Activated CD4-positive, alpha-beta T cell treated with anti-CD3 and anti-CD28 coated beads for 36 hours (primary cell): ENCODE measurements at regions not wholly inside any gene's neighbourhood (a gene's known extent, or its start where the extent isn't known, plus 50 kb on each side); places are given as distances from the start of the nearest gene placed in this dataset.

Experiments used
- ATAC-seq: fragments of 200-7000 bp; cut with Tn5 transposase; one replicate; pipeline ENCODE4 v1.10.0; 2021; ENCODE audit warnings: mild to moderate bottlenecking, moderate library complexity
- CTCF ChIA-PET: fragments of 350-600 bp; sonication (Branson Sonifier 250); formaldehyde crosslinking; loops from one replicate; lab custom pipeline; 2021; ENCODE audit warnings: antibody characterized with exemption; lab: Charles Lee
- POLR2A ChIA-PET: fragments of 350-600 bp; sonication (Branson Sonifier 250); formaldehyde crosslinking; loops from one replicate; lab custom pipeline; 2021; ENCODE audit warnings: antibody characterized with exemption, inconsistent platforms; lab: Charles Lee
- DNase-seq: peaks from one replicate; pipeline ENCODE4 v3.0.0-alpha.2; 2020
- H3K27ac Mint-ChIP-seq: one replicate; pipeline ENCODE4 v1.8.0; 2021; ENCODE audit warnings: mixed read lengths
- H3K27me3 Mint-ChIP-seq: one replicate; pipeline ENCODE4 v1.8.0; 2021; ENCODE audit warnings: mixed read lengths
- H3K36me3 Mint-ChIP-seq: one replicate; pipeline ENCODE4 v1.8.0; 2021; ENCODE audit warnings: low read depth, mixed read lengths
- H3K4me1 Mint-ChIP-seq: one replicate; pipeline ENCODE4 v1.8.0; 2021; ENCODE audit warnings: mixed read lengths
- H3K4me3 Mint-ChIP-seq: one replicate; pipeline ENCODE4 v1.8.0; 2021; ENCODE audit warnings: mild to moderate bottlenecking, moderate library complexity, mixed read lengths
- H3K9me3 Mint-ChIP-seq: one replicate; pipeline ENCODE4 v1.8.0; 2021; ENCODE audit warnings: low read depth, mixed read lengths
- intact Hi-C, 2 experiments: fragments of 100-400 bp; cut with DNase I in 1 of 2; cut with micrococcal nuclease in 1 of 2; formaldehyde crosslinking; loops; one replicate each; pipeline versions ENCODE4 v1.14.2 to v1.15.1; 2022 to 2024; cut with DNase I, micrococcal nuclease

GRCh38 chr2:122525336-122525735 is 769.9 kb downstream of the TSN start:
- ATAC-seq (no peak), DNase-seq (no peak)
- Mint-ChIP-seq H3K4me3 (no peak overlapping the region), H3K27me3 (no peaks in the 10 kb centered on the region), H3K9me3 (no peaks in the 10 kb centered on the region), H3K36me3 (no peaks in the 10 kb centered on the region), H3K27ac (no peak overlapping the region), H3K4me1 (no peaks in the 10 kb centered on the region)
- ChIA-PET POLR2A (no interaction called here), CTCF (no interaction called here)
- intact Hi-C loops: no loop called here

DNA sequence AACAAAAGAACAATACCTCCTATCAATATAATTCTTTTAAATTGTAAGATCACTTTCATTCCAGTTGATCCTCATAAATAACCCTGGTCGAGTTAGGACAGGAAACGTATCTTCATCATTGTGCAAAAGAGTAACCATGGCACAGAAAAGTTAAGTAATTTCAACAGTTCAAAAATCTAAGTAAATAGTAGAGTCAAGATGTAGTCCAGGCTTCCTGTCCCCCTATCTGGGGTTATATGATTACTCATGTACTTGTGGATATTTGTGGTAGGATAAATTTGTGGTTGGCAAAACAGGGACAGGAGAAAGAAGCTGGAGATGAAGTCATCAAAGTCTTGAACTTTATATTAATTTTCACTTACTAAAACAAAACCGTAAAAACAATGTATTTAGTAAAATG is 772.6 kb downstream of the TSN start:
- Mint-ChIP-seq H3K4me1 (no peaks in the 10 kb centered on the region), H3K27ac (no peak overlapping the region), H3K9me3 (no peaks in the 10 kb centered on the region), H3K36me3 (no peaks in the 10 kb centered on the region), H3K4me3 (no peak overlapping the region), H3K27me3 (no peaks in the 10 kb centered on the region)
- no peak for ATAC-seq
- POLR2A ChIA-PET: no interaction called here
- DNase-seq: no peak
- CTCF ChIA-PET: no interaction called here
- intact Hi-C loops: no loop called here

DNA sequence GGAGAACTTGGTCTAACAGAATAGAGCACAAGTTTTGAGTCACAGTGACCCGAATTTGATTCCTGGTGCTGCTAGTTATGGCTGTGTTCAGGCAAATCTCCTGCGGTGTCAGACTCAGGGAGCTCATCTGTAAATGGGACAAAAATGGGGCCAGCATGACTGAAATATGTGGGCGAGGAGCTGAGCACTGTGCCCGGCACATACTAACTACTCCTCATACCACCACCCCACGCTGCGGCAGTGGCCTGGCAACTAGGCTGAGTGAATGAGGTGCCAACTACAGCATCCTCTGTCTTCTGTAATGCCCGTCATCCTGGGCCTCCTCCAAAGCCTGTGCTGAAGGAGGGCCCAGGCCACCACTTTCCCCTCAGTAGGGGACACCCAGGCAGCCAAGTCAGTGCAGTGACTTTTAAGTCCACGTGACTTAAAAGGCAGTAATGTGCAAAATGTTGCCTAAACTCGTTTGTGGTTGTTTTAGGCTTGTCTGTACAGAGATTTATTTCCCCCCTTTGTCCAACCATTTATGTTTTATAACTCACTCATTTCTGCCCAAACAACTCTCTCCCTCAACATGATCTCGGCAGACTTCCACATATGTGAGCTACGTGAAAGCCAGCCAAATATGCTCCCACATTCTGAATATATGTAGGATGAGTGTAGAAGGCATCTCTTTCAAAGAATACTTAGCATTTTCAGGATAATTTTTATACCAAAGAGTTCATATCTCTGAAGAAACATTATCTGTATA is 773.7 kb downstream of the TSN start:
- Mint-ChIP-seq H3K4me1 (no peaks in the 10 kb centered on the region), H3K4me3 (no peak overlapping the region), H3K27me3 (no peaks in the 10 kb centered on the region), H3K36me3 (no peaks in the 10 kb centered on the region), H3K9me3 (no peaks in the 10 kb centered on the region), H3K27ac (no peak overlapping the region)
- POLR2A ChIA-PET: no interaction called here
- intact Hi-C loops: no loop called here
- no peak for ATAC-seq
- CTCF ChIA-PET: no interaction called here
- DNase-seq: no peak

GRCh38 chr2:122530814-122531213 is 775.4 kb downstream of the TSN start:
- H3K27ac Mint-ChIP-seq: no peak overlapping the region
- no peak overlapping the region for H3K4me3 Mint-ChIP-seq
- H3K9me3 Mint-ChIP-seq: peaks cover 3% of the 10 kb centered on the region
- intact Hi-C loops: no loop called here
- ChIA-PET POLR2A (no interaction called here), CTCF (no interaction called here)
- ATAC-seq (no peak), DNase-seq (no peak)
- H3K27me3 Mint-ChIP-seq: no peaks in the 10 kb centered on the region
- no peaks in the 10 kb centered on the region for H3K4me1 Mint-ChIP-seq
- H3K36me3 Mint-ChIP-seq: no peaks in the 10 kb centered on the region

GRCh38 chr2:122531290-122532071 is 776.0 kb downstream of the TSN start:
- peaks cover 3% of the 10 kb centered on the region for H3K9me3 Mint-ChIP-seq
- H3K27me3 Mint-ChIP-seq: no peaks in the 10 kb centered on the region
- CTCF ChIA-PET: interaction anchor here (0.6 kb wide), 1 partner anchor 80 kb away, joined by 5 read pairs; no protein-coding TSS in a partner anchor
- POLR2A ChIA-PET: no interaction called here
- H3K36me3 Mint-ChIP-seq: no peaks in the 10 kb centered on the region
- H3K4me1 Mint-ChIP-seq: no peaks in the 10 kb centered on the region
- DNase-seq: no peak
- ATAC-seq: no peak
- no peak overlapping the region for H3K4me3 Mint-ChIP-seq
- intact Hi-C loops: no loop called here
- no peak overlapping the region for H3K27ac Mint-ChIP-seq

GRCh38 chr2:122532072-122532344 is 776.6 kb downstream of the TSN start:
- Mint-ChIP-seq H3K4me1 (no peaks in the 10 kb centered on the region), H3K27ac (no peak overlapping the region), H3K4me3 (no peak overlapping the region), H3K27me3 (no peaks in the 10 kb centered on the region), H3K9me3 (peaks cover 3% of the 10 kb centered on the region), H3K36me3 (no peaks in the 10 kb centered on the region)
- ChIA-PET POLR2A (no interaction called here), CTCF (no interaction called here)
- DNase-seq: no peak
- no peak for ATAC-seq
- intact Hi-C loops: no loop called here

DNA sequence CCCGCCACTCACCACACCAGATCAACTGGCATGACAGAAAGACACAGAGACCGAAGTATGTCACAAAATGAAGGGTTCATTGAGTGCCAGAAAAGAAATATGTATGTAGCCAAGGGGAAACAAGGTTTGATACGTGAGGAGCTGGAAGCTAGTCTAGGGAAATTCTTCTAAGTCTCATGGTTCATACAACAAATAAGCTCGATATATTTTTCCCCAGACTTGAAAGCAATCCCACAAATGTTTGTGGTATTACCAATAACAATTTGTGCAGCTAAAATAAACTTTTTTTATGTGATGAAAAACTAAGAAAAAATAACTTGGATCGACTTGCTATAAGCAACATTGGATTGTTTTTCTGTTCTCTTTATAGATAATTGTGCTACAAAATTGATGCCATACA is 777.0 kb downstream of the TSN start:
- Mint-ChIP-seq H3K4me3 (no peak overlapping the region), H3K27me3 (no peaks in the 10 kb centered on the region), H3K27ac (no peak overlapping the region), H3K4me1 (no peaks in the 10 kb centered on the region), H3K9me3 (peaks cover 3% of the 10 kb centered on the region), H3K36me3 (no peaks in the 10 kb centered on the region)
- ATAC-seq (no peak), DNase-seq (no peak)
- intact Hi-C loops: no loop called here
- ChIA-PET POLR2A (no interaction called here), CTCF (interaction anchor here (0.6 kb wide), 1 partner anchor 103 kb away, joined by 3 read pairs; no protein-coding TSS in a partner anchor)

DNA sequence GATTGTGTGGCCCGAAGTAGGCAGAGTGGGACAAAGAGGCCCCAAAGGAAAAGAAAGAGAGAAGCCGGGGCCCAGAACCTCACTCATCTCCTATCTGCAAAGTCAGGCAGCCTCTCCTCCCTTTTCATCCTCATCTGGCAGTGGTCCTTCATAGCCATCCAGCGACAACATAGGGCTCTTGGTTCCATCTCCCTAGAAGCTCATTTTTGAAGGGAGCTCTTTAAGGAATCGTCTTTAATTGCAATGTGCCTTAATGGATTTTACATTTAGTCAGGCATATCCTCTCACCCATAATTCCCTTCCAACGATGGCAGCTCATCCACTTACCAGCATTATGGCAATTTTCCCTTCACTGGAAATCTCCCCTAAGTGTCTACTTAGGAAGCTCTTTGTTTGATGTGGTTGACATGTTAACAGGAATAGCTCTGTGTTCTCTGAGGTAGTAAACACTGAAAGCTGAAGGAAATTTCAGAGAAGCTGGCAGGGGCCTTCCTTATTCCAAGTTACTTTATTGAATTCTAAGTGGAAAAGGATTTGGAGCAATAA is 780.6 kb downstream of the TSN start:
- Mint-ChIP-seq H3K27ac (no peak overlapping the region), H3K27me3 (no peaks in the 10 kb centered on the region), H3K9me3 (peaks cover 3% of the 10 kb centered on the region), H3K4me1 (no peaks in the 10 kb centered on the region), H3K36me3 (no peaks in the 10 kb centered on the region), H3K4me3 (no peak overlapping the region)
- intact Hi-C loops: no loop called here
- ATAC-seq (no peak), DNase-seq (no peak)
- ChIA-PET POLR2A (no interaction called here), CTCF (interaction anchor here (0.6 kb wide), 1 partner anchor 129 kb away, joined by 3 read pairs; no protein-coding TSS in a partner anchor)

DNA sequence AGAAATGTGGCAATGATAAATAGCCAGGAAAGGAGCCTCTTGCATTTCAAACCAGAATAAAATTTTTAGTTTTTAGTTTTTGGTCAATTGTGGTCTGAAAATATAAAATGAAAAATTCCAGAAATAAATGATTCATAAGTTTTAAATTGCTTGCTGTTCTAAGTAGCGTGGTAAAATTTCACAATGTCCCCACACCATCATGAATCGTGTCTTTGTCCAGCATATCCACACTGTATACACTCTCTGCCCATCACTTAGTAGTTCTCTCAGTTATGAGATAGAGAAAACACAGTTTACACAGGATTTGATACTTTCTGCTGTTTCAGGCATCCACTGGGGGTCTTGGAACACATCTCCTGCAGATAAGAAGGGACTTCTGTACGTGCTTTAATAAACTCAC is 783.9 kb downstream of the TSN start:
- intact Hi-C loops: no loop called here
- Mint-ChIP-seq H3K36me3 (no peaks in the 10 kb centered on the region), H3K27me3 (no peaks in the 10 kb centered on the region), H3K27ac (no peak overlapping the region), H3K9me3 (peaks cover 5% of the 10 kb centered on the region), H3K4me3 (no peak overlapping the region), H3K4me1 (no peaks in the 10 kb centered on the region)
- no peak for ATAC-seq
- ChIA-PET CTCF (no interaction called here), POLR2A (no interaction called here)
- DNase-seq: no peak

GRCh38 chr2:122539920-122540319 is 784.5 kb downstream of the TSN start:
- H3K4me1 Mint-ChIP-seq: no peaks in the 10 kb centered on the region
- H3K27me3 Mint-ChIP-seq: no peaks in the 10 kb centered on the region
- H3K9me3 Mint-ChIP-seq: peaks cover 5% of the 10 kb centered on the region
- H3K36me3 Mint-ChIP-seq: no peaks in the 10 kb centered on the region
- ChIA-PET POLR2A (no interaction called here), CTCF (no interaction called here)
- no peak for DNase-seq
- no peak overlapping the region for H3K4me3 Mint-ChIP-seq
- ATAC-seq: no peak
- intact Hi-C loops: no loop called here
- H3K27ac Mint-ChIP-seq: no peak overlapping the region

DNA sequence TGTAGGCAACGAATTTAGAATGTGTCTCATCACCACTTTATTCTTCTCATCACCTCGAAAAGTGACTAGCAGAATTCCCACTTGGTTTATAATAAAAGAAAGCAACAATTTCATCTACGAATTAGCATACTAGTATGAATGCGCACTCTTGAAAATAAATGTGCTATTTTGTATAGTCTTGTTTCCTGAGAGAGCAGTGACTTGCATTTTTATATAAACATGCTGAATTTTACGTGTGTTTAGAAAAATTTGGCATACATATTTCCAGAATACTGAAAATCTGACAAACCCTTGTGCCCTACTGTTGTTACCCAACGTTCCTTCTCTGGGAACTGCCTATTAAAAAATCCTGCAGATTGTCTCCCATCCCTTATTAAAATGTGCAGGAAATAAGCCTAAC is 786.8 kb downstream of the TSN start:
- Mint-ChIP-seq H3K36me3 (no peaks in the 10 kb centered on the region), H3K4me1 (no peaks in the 10 kb centered on the region), H3K4me3 (no peak overlapping the region), H3K27ac (no peak overlapping the region), H3K27me3 (no peaks in the 10 kb centered on the region), H3K9me3 (peaks cover 2% of the 10 kb centered on the region)
- intact Hi-C loops: no loop called here
- ChIA-PET CTCF (no interaction called here), POLR2A (no interaction called here)
- no peak for DNase-seq
- ATAC-seq: no peak

DNA sequence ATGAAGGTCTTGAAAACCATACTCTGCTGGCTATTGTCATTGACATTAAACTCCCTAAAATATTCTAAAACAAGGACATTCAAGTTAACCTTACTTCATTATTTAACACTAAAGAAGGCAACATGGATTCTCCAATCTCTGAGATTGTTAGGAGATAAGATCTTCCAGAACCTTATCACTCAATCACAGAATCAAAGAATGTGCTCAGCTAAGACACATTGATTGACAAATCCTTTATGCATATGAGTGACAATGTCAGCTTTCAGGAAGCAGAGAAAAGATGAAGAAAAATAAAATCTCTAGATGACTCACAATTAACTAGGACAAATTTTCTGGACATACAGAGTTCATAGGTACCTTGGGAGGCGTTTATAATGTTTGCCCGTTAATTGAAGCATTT is 787.2 kb downstream of the TSN start:
- ATAC-seq: no peak
- DNase-seq: no peak
- peaks cover 2% of the 10 kb centered on the region for H3K9me3 Mint-ChIP-seq
- no peaks in the 10 kb centered on the region for H3K27me3 Mint-ChIP-seq
- intact Hi-C loops: no loop called here
- no peaks in the 10 kb centered on the region for H3K4me1 Mint-ChIP-seq
- H3K36me3 Mint-ChIP-seq: no peaks in the 10 kb centered on the region
- ChIA-PET CTCF (no interaction called here), POLR2A (no interaction called here)
- no peak overlapping the region for H3K27ac Mint-ChIP-seq
- no peak overlapping the region for H3K4me3 Mint-ChIP-seq
